ENCODE measurements at regions not wholly inside any gene's neighbourhood (a gene's known extent, or its start where the extent isn't known, plus 50 kb on each side); places are given as distances from the start of the nearest gene placed in this dataset.

GRCh38 chr14:98959410-98959809 is 312.6 kb downstream of the BCL11B start:
- no peak overlapping the region for H3K27ac ChIP-seq (ENCODE audit: low read depth in 1 of 2, low read length in 1 of 2)
- H3K4me1 ChIP-seq (ENCODE audit: control insufficient read depth in 5 of 5, insufficient read depth in 5 of 5, low read length in 5 of 5): peaks cover 0 to 16% (median 11%) of the 10 kb centered on the region in 5 donors
- WGBS, 2 donors: 82 to 83% methylated on average over 6 of the region's 6 CpGs
- no peak for TF ChIP-seq CTCF (IDR thresholded peaks at IDR 0.05; ENCODE audit: control extremely low read depth, extremely low read depth)
- DNase-seq: no peak
- no peak overlapping the region for H3K4me3 ChIP-seq
- no peak for ATAC-seq (ENCODE audit: insufficient read depth, low FRiP score)
- no peaks in the 10 kb centered on the region for H3K9me3 ChIP-seq (ENCODE audit: control insufficient read depth in 4 of 4, insufficient read depth in 3 of 4, low read length in 3 of 4)
- H3K9ac ChIP-seq (ENCODE audit: insufficient read depth in 1 of 2, low read length in 2 of 2): no peak overlapping the region
- no peaks in the 10 kb centered on the region for H3K27me3 ChIP-seq (ENCODE audit: control insufficient read depth in 3 of 3, insufficient read depth in 3 of 3, low read length in 2 of 3)
- no peaks in the 10 kb centered on the region for H3K36me3 ChIP-seq (ENCODE audit: control insufficient read depth in 4 of 4, insufficient read depth in 4 of 4, low read length in 4 of 4)

GRCh38 chr14:98959958-98960616 is 311.9 kb downstream of the BCL11B start:
- Histone ChIP-seq H3K4me1 (ENCODE audit: control insufficient read depth in 5 of 5, insufficient read depth in 5 of 5, low read length in 5 of 5) (peaks cover 0 to 16% (median 11%) of the 10 kb centered on the region in 5 donors), H3K4me3 (no peak overlapping the region), H3K27me3 (ENCODE audit: control insufficient read depth in 3 of 3, insufficient read depth in 3 of 3, low read length in 2 of 3) (no peaks in the 10 kb centered on the region), H3K9ac (ENCODE audit: insufficient read depth in 1 of 2, low read length in 2 of 2) (no peak overlapping the region), H3K9me3 (ENCODE audit: control insufficient read depth in 4 of 4, insufficient read depth in 3 of 4, low read length in 3 of 4) (no peaks in the 10 kb centered on the region), H3K36me3 (ENCODE audit: control insufficient read depth in 4 of 4, insufficient read depth in 4 of 4, low read length in 4 of 4) (no peaks in the 10 kb centered on the region), H3K27ac (ENCODE audit: low read depth in 1 of 2, low read length in 1 of 2) (no peak overlapping the region)
- ATAC-seq (ENCODE audit: insufficient read depth, low FRiP score) (no peak), DNase-seq (peak in 1 of 3 donors; percentile 32)
- 75 to 79% methylated on average over 12 of the region's 12 CpGs for WGBS, 2 donors
- no peak for TF ChIP-seq CTCF (IDR thresholded peaks at IDR 0.05; ENCODE audit: control extremely low read depth, extremely low read depth)

- no peak overlapping the region for H3K27ac ChIP-seq (ENCODE audit: low read depth in 1 of 2, low read length in 1 of 2)
- no peak overlapping the region for H3K4me3 ChIP-seq
- ATAC-seq (ENCODE audit: insufficient read depth, low FRiP score): no peak
- 81 to 83% methylated on average over 7 of the region's 7 CpGs for WGBS, 2 donors
- no peak for TF ChIP-seq CTCF (IDR thresholded peaks at IDR 0.05; ENCODE audit: control extremely low read depth, extremely low read depth)
- no peaks in the 10 kb centered on the region for H3K27me3 ChIP-seq (ENCODE audit: control insufficient read depth in 3 of 3, insufficient read depth in 3 of 3, low read length in 2 of 3)
- H3K36me3 ChIP-seq (ENCODE audit: control insufficient read depth in 4 of 4, insufficient read depth in 4 of 4, low read length in 4 of 4): no peaks in the 10 kb centered on the region
- H3K9ac ChIP-seq (ENCODE audit: insufficient read depth in 1 of 2, low read length in 2 of 2): no peak overlapping the region
- DNase-seq: no peak
- H3K9me3 ChIP-seq (ENCODE audit: control insufficient read depth in 4 of 4, insufficient read depth in 3 of 4, low read length in 3 of 4): no peaks in the 10 kb centered on the region
- peaks cover 0 to 16% (median 11%) of the 10 kb centered on the region in 5 donors for H3K4me1 ChIP-seq (ENCODE audit: control insufficient read depth in 5 of 5, insufficient read depth in 5 of 5, low read length in 5 of 5)
Measured at GRCh38 chr14:98960617-98961013, 311.4 kb downstream of the BCL11B start.

- Histone ChIP-seq H3K9ac (ENCODE audit: insufficient read depth in 1 of 2, low read length in 2 of 2) (no peak overlapping the region), H3K9me3 (ENCODE audit: control insufficient read depth in 4 of 4, insufficient read depth in 3 of 4, low read length in 3 of 4) (no peaks in the 10 kb centered on the region), H3K4me1 (ENCODE audit: control insufficient read depth in 5 of 5, insufficient read depth in 5 of 5, low read length in 5 of 5) (peaks cover 0 to 16% (median 11%) of the 10 kb centered on the region in 5 donors), H3K27me3 (ENCODE audit: control insufficient read depth in 3 of 3, insufficient read depth in 3 of 3, low read length in 2 of 3) (no peaks in the 10 kb centered on the region), H3K27ac (ENCODE audit: low read depth in 1 of 2, low read length in 1 of 2) (no peak overlapping the region), H3K4me3 (no peak overlapping the region), H3K36me3 (ENCODE audit: control insufficient read depth in 4 of 4, insufficient read depth in 4 of 4, low read length in 4 of 4) (no peaks in the 10 kb centered on the region)
- no peak for TF ChIP-seq CTCF (IDR thresholded peaks at IDR 0.05; ENCODE audit: control extremely low read depth, extremely low read depth)
- DNase-seq (no peak), ATAC-seq (ENCODE audit: insufficient read depth, low FRiP score) (no peak)
- WGBS, 2 donors: 89 to 100% methylated on average over 4 of the region's 4 CpGs
Measured at GRCh38 chr14:98961191-98961590, 310.8 kb downstream of the BCL11B start.

All from lung (tissue), 11 donors.